ENCODE measurements at regions not wholly inside any gene's neighbourhood (a gene's known extent, or its start where the extent isn't known, plus 50 kb on each side); places are given as distances from the start of the nearest gene placed in this dataset.

- no peak overlapping the region for H3K14ac ChIP-seq (replicated peaks; ENCODE audit: low read depth, low read length)
- H4K5ac ChIP-seq (ENCODE audit: low read depth, low read length) = no peak overlapping the region
- no peaks in the 10 kb centered on the region for H3K9me3 ChIP-seq (ENCODE audit: control insufficient read depth, insufficient read depth, low read length)
- no peak overlapping the region for H3K56ac ChIP-seq (ENCODE audit: extremely low read depth, insufficient read depth, low read length)
- no peak overlapping the region for H2BK120ac ChIP-seq (ENCODE audit: low read depth, low read length)
- H3K79me1 ChIP-seq (ENCODE audit: low read depth in 1 of 2, low read length in 2 of 2) = no peaks in the 10 kb centered on the region
- H3K27ac ChIP-seq (ENCODE audit: insufficient read depth, low read length) = no peak overlapping the region
- no peaks in the 10 kb centered on the region for H3K4me1 ChIP-seq (ENCODE audit: control insufficient read depth, insufficient read depth, low read length)
- no peak overlapping the region for H3K18ac ChIP-seq (ENCODE audit: low read depth, low read length)
- DNase-seq (peak; percentile 47), ATAC-seq (ENCODE audit: low read depth) (peak; percentile 27; the same call in 1 of the 2 replicates)
- H4K20me1 ChIP-seq (ENCODE audit: insufficient read depth, low read length) = no peaks in the 10 kb centered on the region
- H3K4me2 ChIP-seq (ENCODE audit: low read depth, low read length) = no peak overlapping the region
- POLR2A ChIA-PET (ENCODE audit: unreplicated experiment) = no interaction called here
- H4K91ac ChIP-seq (ENCODE audit: insufficient read depth, low read depth, low read length) = no peak overlapping the region
- no peak overlapping the region for H3K9ac ChIP-seq (ENCODE audit: low read depth, low read length)
- no peak overlapping the region for H3K4me3 ChIP-seq (ENCODE audit: insufficient read depth, low read depth, low read length)
- CTCF ChIA-PET = interaction anchor here (0.5 to 1.6 kb wide), 4 partner anchors 10 to 135 kb away, joined by 3 to 5 read pairs (median 4); no protein-coding TSS in a partner anchor
- in situ Hi-C loops (cut with MboI; ENCODE audit: low sequenced_read_pairs) (no loop called here), dilution Hi-C loops (cut with HindIII; ENCODE audit: low sequenced_read_pairs, unreplicated experiment) (no loop called here), intact Hi-C loops (cut with micrococcal nuclease) (no loop called here)
- H3K27me3 ChIP-seq (ENCODE audit: control insufficient read depth, insufficient read depth, low read length) = no peaks in the 10 kb centered on the region
- no peak overlapping the region for H4K8ac ChIP-seq (ENCODE audit: low read depth in 2 of 2, low read length in 2 of 2)
- BruUV-seq (replicated peaks) = no TSS peak
- H3K9me1 ChIP-seq (ENCODE audit: insufficient read depth, low read length) = no peaks in the 10 kb centered on the region; the same call in 1 of the 2 replicates
- H2BK20ac ChIP-seq (ENCODE audit: low read depth, low read length) = no peak overlapping the region
- no peak overlapping the region for H3K23ac ChIP-seq (ENCODE audit: low read depth, low read length)
- WGBS, 2 experiments (ENCODE audit: extremely low coverage in 2 of 2, insufficient read length in 1 of 2) = no CpG with 5 or more reads among the region's 1 CpG
- H2BK5ac ChIP-seq (ENCODE audit: low read depth, low read length, poor library complexity, severe bottlenecking) = no peak overlapping the region
- H2AK5ac ChIP-seq (ENCODE audit: low read depth, low read length) = no peak overlapping the region
- TF ChIP-seq FOS (IDR thresholded peaks at IDR 0.05; ENCODE audit: low read depth, low read length) (no peak), MAZ (IDR thresholded peaks at IDR 0.05; ENCODE audit: borderline replicate concordance, low read depth, low read length) (no peak), MAFK (IDR thresholded peaks at IDR 0.05; ENCODE audit: low read depth, low read length) (no peak)
- no peak overlapping the region for H2BK15ac ChIP-seq (ENCODE audit: low read depth, low read length)
- no peak overlapping the region for H3K4ac ChIP-seq (ENCODE audit: low read depth, low read length)
- H2AK9ac ChIP-seq (replicated peaks; ENCODE audit: low read depth, low read length, poor library complexity) = no peak overlapping the region
- H3K36me3 ChIP-seq (ENCODE audit: control insufficient read depth, insufficient read depth, low read length) = no peaks in the 10 kb centered on the region
- H2AFZ ChIP-seq (replicated peaks; ENCODE audit: low read length, poor library complexity) = no peak overlapping the region
These were observed 782.9 kb upstream of the GOLIM4 start for GRCh38 chr3:168878655-168879054.
